ENCODE measurements at regions not wholly inside any gene's neighbourhood (a gene's known extent, or its start where the extent isn't known, plus 50 kb on each side); places are given as distances from the start of the nearest gene placed in this dataset.

GRCh38 chr17:11002417-11002816 is 164.5 kb upstream of the PIRT start:
- TF ChIP-seq CTCF (IDR thresholded peaks at IDR 0.05) (no peak), POLR2A (IDR thresholded peaks at IDR 0.05) (no peak)

All from right lobe of liver (tissue), 4 donors.